ENCODE measurements at regions not wholly inside any gene's neighbourhood (a gene's known extent, or its start where the extent isn't known, plus 50 kb on each side); places are given as distances from the start of the nearest gene placed in this dataset.
"Not testable (repeated sequence)": the region's sequence is repeated elsewhere in the genome, so short reads cannot be mapped to it uniquely, and the experiment has no call there.

DNA sequence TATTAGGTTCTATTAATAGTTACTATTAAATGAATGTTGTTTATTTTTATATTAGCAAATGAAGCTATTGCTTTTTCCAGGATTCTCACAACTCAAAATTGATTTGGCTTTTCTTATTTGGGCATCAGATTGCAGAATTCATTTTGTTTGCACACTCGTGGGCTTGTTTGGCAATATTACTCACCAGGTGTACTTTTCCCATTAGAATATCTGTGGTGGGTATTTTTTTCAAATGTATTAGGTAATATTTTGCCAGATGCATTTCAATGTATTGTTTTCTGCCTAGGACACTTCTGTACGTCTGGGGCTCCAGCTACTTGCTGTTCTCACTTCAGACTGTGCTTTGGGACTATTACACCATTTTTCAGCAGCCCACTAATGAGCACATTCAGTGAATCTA is 108.0 kb upstream of the GHR start:
- H3K4me3 ChIP-seq (ENCODE audit: low read depth, low read length) = no peak overlapping the region
- no peak for TF ChIP-seq CTCF (IDR thresholded peaks at IDR 0.05; ENCODE audit: control insufficient read depth, extremely low read depth, insufficient read depth)
- DNase-seq (ENCODE audit: low read depth) = no peak

- DNase-seq (ENCODE audit: low read depth) = no peak
- H3K4me3 ChIP-seq (ENCODE audit: low read depth, low read length) = no peak overlapping the region
- TF ChIP-seq CTCF (IDR thresholded peaks at IDR 0.05; ENCODE audit: control insufficient read depth, extremely low read depth, insufficient read depth) = no peak
Observed at GRCh38 chr5:42317575-42317974, 105.7 kb upstream of the GHR start.

DNA sequence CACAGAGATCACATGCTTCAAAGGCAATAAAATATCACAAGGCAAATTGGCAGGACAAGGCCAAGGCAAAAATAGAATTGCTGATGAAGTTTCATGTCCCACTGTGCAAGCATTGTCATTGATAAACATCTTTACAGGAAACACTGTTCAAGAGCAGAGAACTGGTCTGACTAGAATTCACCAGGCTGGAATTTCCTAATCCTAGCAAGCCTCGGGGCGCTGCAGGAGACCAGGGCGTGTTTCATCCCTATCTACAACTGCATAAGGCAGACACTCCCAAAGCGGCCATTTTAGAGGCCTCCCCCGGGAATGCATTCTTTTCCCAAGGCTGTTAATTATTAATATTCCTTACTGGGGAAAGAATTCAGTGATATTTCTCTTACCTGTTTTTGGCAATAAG is 103.7 kb upstream of the GHR start:
- not testable (repeated sequence) for H3K4me3 ChIP-seq (ENCODE audit: low read depth, low read length)
- peak; percentile 23 for DNase-seq (ENCODE audit: low read depth)

GRCh38 chr5:42321785-42322184 is 101.5 kb upstream of the GHR start:
- no peak overlapping the region for H3K4me3 ChIP-seq (ENCODE audit: low read depth, low read length)
- DNase-seq (ENCODE audit: low read depth) = no peak
- TF ChIP-seq CTCF (IDR thresholded peaks at IDR 0.05; ENCODE audit: control insufficient read depth, extremely low read depth, insufficient read depth) = no peak

- no peak for TF ChIP-seq CTCF (IDR thresholded peaks at IDR 0.05; ENCODE audit: control insufficient read depth, extremely low read depth, insufficient read depth)
- H3K4me3 ChIP-seq (ENCODE audit: low read depth, low read length) = no peak overlapping the region
- no peak for DNase-seq (ENCODE audit: low read depth)
Observed at GRCh38 chr5:42337143-42337542, 86.1 kb upstream of the GHR start.

DNA sequence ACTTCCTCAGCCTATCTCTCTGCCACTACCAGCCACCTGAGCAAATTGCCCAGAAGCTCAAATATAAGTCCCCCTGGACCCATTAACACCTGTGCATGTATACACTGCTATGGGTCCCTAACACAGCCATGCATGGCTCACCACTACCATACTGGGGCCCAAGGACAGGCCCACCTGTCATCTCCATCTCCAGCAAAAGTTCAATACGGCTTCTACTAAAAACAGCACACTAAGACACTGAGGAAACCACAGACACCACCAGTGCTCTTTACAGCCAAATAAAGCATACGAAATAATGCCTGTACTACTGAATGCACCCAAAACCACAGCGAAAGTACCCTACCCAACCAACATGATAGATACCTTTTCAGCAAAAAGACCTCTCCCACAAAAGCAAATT is 85.6 kb upstream of the GHR start:
- TF ChIP-seq CTCF (IDR thresholded peaks at IDR 0.05; ENCODE audit: control insufficient read depth, extremely low read depth, insufficient read depth) = no peak
- DNase-seq (ENCODE audit: low read depth) = no peak
- H3K4me3 ChIP-seq (ENCODE audit: low read depth, low read length) = no peak overlapping the region

DNA sequence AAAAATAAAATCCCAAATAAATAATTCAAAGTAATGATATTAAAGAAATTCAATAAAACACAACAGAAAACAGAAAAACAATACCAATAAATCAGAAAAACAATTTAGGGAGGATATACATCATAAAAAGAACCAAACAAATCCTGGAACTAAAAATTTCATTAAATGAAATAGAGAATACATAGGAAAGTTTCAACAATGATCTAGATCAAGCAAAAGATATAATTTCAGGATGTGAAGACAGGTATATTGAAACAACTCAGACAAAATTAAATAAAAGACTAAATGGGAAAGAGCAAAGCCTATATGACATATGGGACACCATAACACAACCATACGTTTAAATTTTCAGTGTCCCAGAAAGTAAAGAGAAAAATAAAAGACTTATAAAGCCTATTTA is 85.1 kb upstream of the GHR start:
- H3K4me3 ChIP-seq (ENCODE audit: low read depth, low read length) = no peak overlapping the region
- TF ChIP-seq CTCF (IDR thresholded peaks at IDR 0.05; ENCODE audit: control insufficient read depth, extremely low read depth, insufficient read depth) = no peak

DNA sequence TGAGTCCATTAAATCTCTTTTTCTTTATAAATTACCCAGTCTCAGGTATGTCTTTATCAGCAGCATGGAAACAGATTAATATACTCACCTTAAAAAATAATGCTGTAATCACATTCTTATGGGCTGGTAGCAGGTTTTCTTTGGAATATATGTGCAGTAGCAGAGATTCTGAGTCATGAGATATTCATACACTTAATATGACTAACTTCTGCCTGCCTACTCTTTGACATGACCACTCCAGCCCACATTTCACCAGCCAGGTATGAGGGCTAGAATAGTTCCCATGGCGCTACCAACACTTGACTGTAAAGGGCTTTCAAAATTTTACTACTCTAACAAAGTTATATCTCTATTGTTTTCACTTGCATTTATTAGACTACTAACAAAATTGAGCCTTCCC is 74.1 kb upstream of the GHR start:
- TF ChIP-seq CTCF (IDR thresholded peaks at IDR 0.05; ENCODE audit: control insufficient read depth, extremely low read depth, insufficient read depth) = no peak
- no peak for DNase-seq (ENCODE audit: low read depth)
- H3K4me3 ChIP-seq (ENCODE audit: low read depth, low read length) = no peak overlapping the region

More for the DNA sequence above, 85.1 kb upstream of the GHR start:
- DNase-seq (ENCODE audit: low read depth) = no peak
